ENCODE measurements at regions not wholly inside any gene's neighbourhood (a gene's known extent, or its start where the extent isn't known, plus 50 kb on each side); places are given as distances from the start of the nearest gene placed in this dataset.

- DNase-seq (ENCODE audit: low spot score) = no peak
- Mint-ChIP-seq H3K27ac (ENCODE audit: unreplicated experiment) (no peak overlapping the region), H3K4me1 (ENCODE audit: unreplicated experiment) (no peaks in the 10 kb centered on the region), H3K36me3 (ENCODE audit: low read depth, unreplicated experiment) (no peaks in the 10 kb centered on the region), H3K4me3 (ENCODE audit: unreplicated experiment) (no peak overlapping the region), H3K9me3 (ENCODE audit: unreplicated experiment) (no peaks in the 10 kb centered on the region), H3K27me3 (ENCODE audit: unreplicated experiment) (no peaks in the 10 kb centered on the region)
- TF ChIP-seq CTCF (IDR thresholded peaks at IDR 0.05; ENCODE audit: unreplicated experiment) = no peak
These were observed 1202.3 kb downstream of the GALC start for GRCh38 chr14:86790408-86791364.

GRCh38 chr14:86788224-86788623 is 1204.8 kb downstream of the GALC start:
- no peak overlapping the region for H3K27ac Mint-ChIP-seq (ENCODE audit: unreplicated experiment)
- DNase-seq (ENCODE audit: low spot score) = no peak
- H3K36me3 Mint-ChIP-seq (ENCODE audit: low read depth, unreplicated experiment) = no peaks in the 10 kb centered on the region
- H3K9me3 Mint-ChIP-seq (ENCODE audit: unreplicated experiment) = no peaks in the 10 kb centered on the region
- no peak for TF ChIP-seq CTCF (IDR thresholded peaks at IDR 0.05; ENCODE audit: unreplicated experiment)
- H3K4me3 Mint-ChIP-seq (ENCODE audit: unreplicated experiment) = no peak overlapping the region
- no peaks in the 10 kb centered on the region for H3K27me3 Mint-ChIP-seq (ENCODE audit: unreplicated experiment)
- no peaks in the 10 kb centered on the region for H3K4me1 Mint-ChIP-seq (ENCODE audit: unreplicated experiment)

- no peak overlapping the region for H3K4me3 Mint-ChIP-seq (ENCODE audit: unreplicated experiment)
- H3K36me3 Mint-ChIP-seq (ENCODE audit: low read depth, unreplicated experiment) = no peaks in the 10 kb centered on the region
- no peak for DNase-seq (ENCODE audit: low spot score)
- no peaks in the 10 kb centered on the region for H3K9me3 Mint-ChIP-seq (ENCODE audit: unreplicated experiment)
- TF ChIP-seq CTCF (IDR thresholded peaks at IDR 0.05; ENCODE audit: unreplicated experiment) = no peak
- H3K27me3 Mint-ChIP-seq (ENCODE audit: unreplicated experiment) = no peaks in the 10 kb centered on the region
- no peaks in the 10 kb centered on the region for H3K4me1 Mint-ChIP-seq (ENCODE audit: unreplicated experiment)
- H3K27ac Mint-ChIP-seq (ENCODE audit: unreplicated experiment) = no peak overlapping the region
These were observed 1205.3 kb downstream of the GALC start for GRCh38 chr14:86787717-86788116.

GRCh38 chr14:86782092-86782580 is 1210.8 kb downstream of the GALC start:
- H3K9me3 Mint-ChIP-seq (ENCODE audit: unreplicated experiment) = no peaks in the 10 kb centered on the region
- no peak overlapping the region for H3K27ac Mint-ChIP-seq (ENCODE audit: unreplicated experiment)

More at GRCh38 chr14:86782092-86782580, 1210.8 kb downstream of the GALC start:
- Mint-ChIP-seq H3K36me3 (ENCODE audit: low read depth, unreplicated experiment) (no peaks in the 10 kb centered on the region), H3K27me3 (ENCODE audit: unreplicated experiment) (no peaks in the 10 kb centered on the region), H3K4me3 (ENCODE audit: unreplicated experiment) (no peak overlapping the region), H3K4me1 (ENCODE audit: unreplicated experiment) (no peaks in the 10 kb centered on the region)
- DNase-seq (ENCODE audit: low spot score) = no peak
- TF ChIP-seq CTCF (IDR thresholded peaks at IDR 0.05; ENCODE audit: unreplicated experiment) = no peak
